GM21576 (cell line): ENCODE measurements at regions not wholly inside any gene's neighbourhood (a gene's known extent, or its start where the extent isn't known, plus 50 kb on each side); places are given as distances from the start of the nearest gene placed in this dataset.
"Not testable (repeated sequence)": the region's sequence is repeated elsewhere in the genome, so short reads cannot be mapped to it uniquely, and the experiment has no call there.

Experiments used
- ATAC-seq: cut with Tn5 transposase; IDR thresholded peaks from one replicate; pipeline ENCODE4 v1.9.1; 2021; ENCODE audit warnings: mild to moderate bottlenecking, moderate library complexity; ENCODE audit not compliant: unreplicated experiment

GRCh38 chr22:23443905-23444304 is 136.2 kb downstream of the IGLL1 start:
- not testable (repeated sequence) for ATAC-seq

- ATAC-seq = not testable (repeated sequence)
Observed at GRCh38 chr22:23439581-23439980, 140.5 kb downstream of the IGLL1 start.

GRCh38 chr22:23438216-23438615 is 141.9 kb downstream of the IGLL1 start:
- ATAC-seq = no peak

- ATAC-seq = no peak
Observed at GRCh38 chr22:23437779-23438178, 142.3 kb downstream of the IGLL1 start.

- not testable (repeated sequence) for ATAC-seq
Observed at GRCh38 chr22:23437107-23437395, 143.0 kb downstream of the IGLL1 start.

GRCh38 chr22:23436354-23437106 is 143.6 kb downstream of the IGLL1 start:
- not testable (repeated sequence) for ATAC-seq

GRCh38 chr22:23435186-23435585 is 144.9 kb downstream of the IGLL1 start:
- not testable (repeated sequence) for ATAC-seq

GRCh38 chr22:23434198-23434830 is 145.8 kb downstream of the IGLL1 start:
- ATAC-seq = not testable (repeated sequence)

- not testable (repeated sequence) for ATAC-seq
Observed at GRCh38 chr22:23433127-23434005, 146.7 kb downstream of the IGLL1 start.

GRCh38 chr22:23432719-23433118 is 147.4 kb downstream of the IGLL1 start:
- ATAC-seq = not testable (repeated sequence)

- ATAC-seq = no peak
Observed at GRCh38 chr22:23431337-23432072, 148.6 kb downstream of the IGLL1 start.

GRCh38 chr22:23424551-23425068 is 155.5 kb downstream of the IGLL1 start:
- ATAC-seq = not testable (repeated sequence)

GRCh38 chr22:23424031-23424430 is 156.1 kb downstream of the IGLL1 start:
- no peak for ATAC-seq

GRCh38 chr22:23422281-23422680 is 157.8 kb downstream of the IGLL1 start:
- not testable (repeated sequence) for ATAC-seq

GRCh38 chr22:23421300-23421699 is 158.8 kb downstream of the IGLL1 start:
- ATAC-seq = not testable (repeated sequence)

- no peak for ATAC-seq
Observed at GRCh38 chr22:23419931-23420330, 160.2 kb downstream of the IGLL1 start.

- no peak for ATAC-seq
Observed at GRCh38 chr22:23419171-23419570, 160.9 kb downstream of the IGLL1 start.

GRCh38 chr22:23418159-23418788 is 161.8 kb downstream of the IGLL1 start:
- no peak for ATAC-seq

GRCh38 chr22:23417327-23417726 is 162.8 kb downstream of the IGLL1 start:
- not testable (repeated sequence) for ATAC-seq

- ATAC-seq = not testable (repeated sequence)
Observed at GRCh38 chr22:23416169-23416690, 163.9 kb downstream of the IGLL1 start.
